GM21390 (cell line): ENCODE measurements at regions not wholly inside any gene's neighbourhood (a gene's known extent, or its start where the extent isn't known, plus 50 kb on each side); places are given as distances from the start of the nearest gene placed in this dataset.
"Not testable (repeated sequence)": the region's sequence is repeated elsewhere in the genome, so short reads cannot be mapped to it uniquely, and the experiment has no call there.

Source experiments
- ATAC-seq: cut with Tn5 transposase; IDR thresholded peaks from one replicate; pipeline ENCODE4 v1.9.1; 2021; ENCODE audit not compliant: unreplicated experiment

GRCh38 chr12:47412601-47413236, 293.1 kb downstream of the RPAP3 start:
- no peak for ATAC-seq

GRCh38 chr12:47411966-47412365, 293.9 kb downstream of the RPAP3 start:
- no peak for ATAC-seq

GRCh38 chr12:47410862-47411261, 295.0 kb downstream of the RPAP3 start:
- no peak for ATAC-seq

DNA sequence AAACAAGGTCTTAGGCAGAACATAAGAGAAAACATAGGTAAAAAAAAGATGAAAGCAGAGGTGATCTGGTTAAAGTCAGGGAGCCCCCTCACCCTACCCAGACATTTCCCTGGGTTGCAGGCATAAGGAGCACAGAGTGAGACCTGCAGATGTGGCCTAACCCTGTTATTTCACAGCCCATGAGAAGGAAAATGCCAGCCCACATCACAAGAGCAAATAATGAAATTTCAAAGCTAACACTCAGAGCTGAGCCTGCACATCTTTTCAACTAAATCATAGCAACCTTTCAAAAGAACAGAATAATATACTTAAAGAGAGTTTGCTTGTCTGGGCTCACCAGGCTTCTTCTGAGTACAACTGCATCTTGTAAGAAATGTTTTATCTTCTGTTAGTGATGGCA, 295.4 kb downstream of the RPAP3 start:
- no peak for ATAC-seq

GRCh38 chr12:47409310-47409987, 296.4 kb downstream of the RPAP3 start:
- no peak for ATAC-seq

DNA sequence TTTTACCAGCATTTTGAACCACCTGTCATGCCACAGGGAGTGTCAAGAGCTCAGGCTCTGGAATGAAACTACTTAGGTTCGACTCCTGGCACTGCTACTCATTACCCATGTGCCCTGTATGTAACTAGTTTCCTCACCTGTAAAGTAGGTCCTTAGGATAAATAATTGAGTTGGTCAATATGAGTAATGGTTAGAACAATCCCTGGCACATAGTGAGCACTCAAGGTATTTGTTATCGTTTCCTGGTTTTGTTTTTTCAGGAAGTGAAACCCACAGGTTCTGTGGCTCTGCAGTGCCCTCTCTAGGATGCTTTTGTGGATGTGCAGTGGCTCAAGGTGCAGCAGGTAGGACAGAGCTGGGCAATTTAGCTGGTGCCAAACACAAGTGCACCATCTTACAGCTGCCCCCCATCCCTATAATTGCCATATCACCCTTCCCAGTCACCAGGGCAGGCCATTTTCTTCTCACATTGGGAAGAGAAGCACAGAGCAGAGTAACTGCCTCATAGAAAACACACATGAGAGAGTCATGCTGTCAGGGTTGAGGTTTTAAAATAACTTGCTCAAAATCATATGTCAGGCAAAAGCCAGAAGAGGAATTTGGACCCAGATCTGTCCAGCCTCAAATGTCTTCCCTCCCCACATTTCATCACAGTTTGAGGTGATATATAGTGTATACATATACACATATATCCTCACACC, 297.5 kb downstream of the RPAP3 start:
- ATAC-seq: peak; percentile 96

DNA sequence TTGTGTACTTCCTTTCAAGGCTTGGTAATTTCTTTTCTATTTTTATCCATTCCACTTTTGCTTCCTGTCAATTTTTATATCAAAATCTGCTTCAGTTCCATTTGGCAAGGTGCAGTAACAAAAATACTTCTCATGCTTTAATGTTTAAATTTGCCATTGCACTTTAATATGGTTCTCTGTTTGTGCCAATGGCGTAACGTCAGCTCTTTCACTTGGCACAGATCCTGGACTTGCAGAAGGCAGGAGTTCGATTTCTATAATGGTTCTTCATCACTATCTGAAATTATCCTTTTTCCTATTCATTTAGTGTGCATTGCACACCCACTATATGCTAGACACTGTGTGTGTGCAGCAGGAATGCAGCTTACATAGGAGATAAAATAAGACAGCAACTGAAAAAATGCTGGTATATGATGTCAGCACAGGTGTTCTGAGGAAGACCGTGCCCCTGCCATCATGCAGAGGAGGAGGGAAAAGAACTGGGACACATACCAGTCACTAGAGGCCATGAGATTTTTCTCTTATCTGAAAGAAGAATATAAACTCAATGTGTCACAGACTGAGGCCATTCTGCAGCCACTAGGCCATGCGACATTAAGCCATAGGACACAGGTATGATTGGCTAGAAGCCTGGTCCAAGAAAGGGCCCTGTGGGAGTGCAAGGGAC, 298.2 kb downstream of the RPAP3 start:
- no peak for ATAC-seq

GRCh38 chr12:47403681-47404080, 302.1 kb downstream of the RPAP3 start:
- no peak for ATAC-seq

DNA sequence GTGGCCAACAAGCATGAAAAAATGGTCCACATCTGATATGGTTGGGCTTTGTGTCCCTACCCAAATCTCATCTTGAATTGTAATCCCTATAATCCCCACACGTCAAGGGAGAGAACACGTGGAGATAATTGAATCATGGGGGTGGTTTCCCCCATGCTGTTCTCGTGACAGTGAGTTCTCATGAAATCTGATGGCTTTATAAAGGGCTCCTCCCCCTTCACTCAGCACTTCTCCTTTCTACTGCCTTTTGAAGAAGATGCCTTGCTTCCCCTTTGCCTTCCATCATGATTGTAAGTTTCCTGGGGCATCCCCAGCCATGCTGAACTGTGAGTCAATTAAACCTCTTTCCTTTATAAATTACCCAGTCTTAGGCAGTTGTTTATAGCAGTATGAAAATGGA, 304.6 kb downstream of the RPAP3 start:
- not testable (repeated sequence) for ATAC-seq

DNA sequence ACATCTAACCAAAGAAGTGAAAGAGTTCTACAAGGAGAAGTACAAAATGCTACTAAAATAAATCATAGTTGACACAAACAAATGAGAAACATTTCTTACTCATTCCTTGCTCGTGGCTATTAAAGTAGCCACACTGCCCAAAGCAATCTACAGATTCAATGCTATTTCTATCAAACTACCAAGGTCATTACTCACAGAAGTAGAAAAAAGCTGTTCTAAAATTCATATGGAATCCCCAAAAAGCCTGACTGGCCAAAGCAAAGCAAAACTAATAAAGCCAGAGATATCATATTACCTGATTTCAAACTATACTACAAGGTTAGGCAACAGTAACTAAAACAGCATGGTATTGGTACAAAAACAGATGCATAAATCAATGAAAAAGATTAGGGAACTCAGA, 305.6 kb downstream of the RPAP3 start:
- ATAC-seq: no peak

DNA sequence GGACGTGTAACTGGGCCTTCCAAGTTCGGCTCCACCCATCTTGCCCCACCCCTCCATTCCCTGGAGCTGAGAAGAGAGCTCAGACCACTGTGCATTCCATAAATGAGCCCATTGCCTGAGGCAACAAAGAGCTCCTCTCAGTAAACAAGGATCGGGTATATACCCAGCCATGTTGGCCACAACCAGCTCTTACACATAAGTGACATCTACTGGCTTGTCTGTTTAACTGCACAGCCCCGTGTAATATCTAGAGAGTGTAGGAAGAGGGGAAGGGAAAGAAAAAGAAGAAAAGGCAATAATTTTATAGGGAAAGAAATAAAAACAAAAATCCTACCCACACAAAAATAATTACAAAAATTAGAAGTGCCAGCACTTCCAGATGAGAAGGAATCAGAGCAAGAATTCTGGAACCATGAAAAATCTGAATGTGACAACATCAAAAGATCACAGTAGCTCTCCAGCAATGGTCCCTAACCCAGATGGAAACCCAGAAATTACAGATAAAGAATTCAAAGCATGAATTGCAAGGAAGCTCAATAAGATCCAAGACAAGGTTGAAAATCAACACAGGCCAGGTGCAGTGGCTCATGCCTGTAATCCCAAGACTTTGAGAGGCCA, 308.1 kb downstream of the RPAP3 start:
- no peak for ATAC-seq

GRCh38 chr12:47396902-47397663, 308.7 kb downstream of the RPAP3 start:
- ATAC-seq: no peak

GRCh38 chr12:47394070-47394469, 311.8 kb downstream of the RPAP3 start:
- no peak for ATAC-seq

GRCh38 chr12:47393403-47393790, 312.4 kb downstream of the RPAP3 start:
- ATAC-seq: no peak

DNA sequence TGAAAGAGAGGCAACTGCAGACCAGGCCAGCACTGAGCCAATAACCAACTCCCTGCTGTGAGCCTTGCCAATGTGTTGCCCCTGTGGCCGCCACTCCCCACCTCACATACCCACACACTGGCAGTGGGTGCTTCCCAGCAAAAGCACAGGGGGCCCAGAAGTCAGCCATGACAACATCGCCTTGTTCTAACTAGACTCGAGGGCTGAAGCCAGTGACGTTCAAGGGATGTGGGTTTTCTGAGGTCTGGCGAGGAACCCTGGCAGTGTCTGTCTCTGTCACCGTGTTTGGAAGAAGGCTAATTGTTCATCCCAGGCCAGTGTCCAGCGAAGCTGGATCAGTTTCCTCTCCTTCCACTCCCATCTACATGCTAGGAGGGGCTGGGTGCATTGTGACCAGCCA, 311.8 kb upstream of the AMIGO2 start:
- ATAC-seq: no peak

DNA sequence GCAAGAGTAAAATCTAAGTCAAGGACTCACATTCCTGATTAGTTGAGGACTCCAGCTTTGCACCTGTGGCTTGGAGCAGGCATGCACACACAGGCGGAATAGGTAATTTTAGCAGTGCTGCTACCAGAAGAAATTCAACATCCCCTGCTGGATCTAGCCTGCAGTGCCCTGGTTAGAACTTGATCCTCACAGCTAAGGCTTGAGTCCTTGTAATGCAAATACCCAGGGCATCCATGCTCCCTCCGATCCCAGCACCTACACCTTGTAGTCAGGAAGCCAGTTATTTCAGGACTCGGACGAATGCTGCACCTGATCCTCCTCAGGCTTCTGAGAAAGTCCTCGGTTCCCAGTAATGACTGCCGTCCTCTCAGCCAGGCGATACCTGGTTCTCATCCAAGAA, 309.0 kb upstream of the AMIGO2 start:
- ATAC-seq: no peak

DNA sequence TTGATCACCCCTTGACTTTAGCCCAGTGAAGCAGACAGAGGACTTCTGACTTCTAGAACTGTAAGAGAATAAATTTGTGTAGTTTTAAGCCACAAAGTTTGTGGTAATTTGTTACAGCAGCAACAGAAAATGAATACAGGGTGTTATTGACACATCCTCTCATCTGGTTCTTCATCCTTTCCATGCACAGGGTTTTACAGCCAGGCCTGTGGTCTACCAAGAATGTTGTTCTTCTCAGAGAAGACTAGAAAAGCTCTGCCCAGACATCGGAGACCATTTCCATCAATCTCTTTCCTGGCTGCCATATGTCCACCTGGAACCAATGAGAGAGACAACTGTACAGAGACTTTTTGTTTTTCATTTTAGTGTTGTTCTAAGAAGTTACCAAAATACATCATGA, 308.2 kb upstream of the AMIGO2 start:
- no peak for ATAC-seq

GRCh38 chr12:47385653-47386052, 305.9 kb upstream of the AMIGO2 start:
- no peak for ATAC-seq

DNA sequence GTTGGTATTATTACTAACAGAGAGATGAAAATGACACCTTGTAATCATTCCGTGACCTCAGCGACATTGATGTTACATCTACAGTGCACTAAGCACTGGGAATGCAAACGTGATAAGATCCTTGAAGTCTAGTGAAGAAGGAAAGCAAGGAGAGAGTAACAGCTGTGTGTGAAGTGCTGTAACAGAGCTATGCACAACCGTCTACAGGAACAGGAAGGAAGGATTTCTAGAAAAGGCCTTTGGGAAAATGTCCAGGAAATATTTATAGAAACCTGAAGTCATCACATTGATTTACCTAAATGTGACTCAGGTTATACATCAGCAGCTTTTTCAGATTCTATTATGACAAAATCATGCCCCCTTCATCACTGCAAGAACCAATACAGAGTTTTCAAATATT, 304.2 kb upstream of the AMIGO2 start:
- no peak for ATAC-seq

DNA sequence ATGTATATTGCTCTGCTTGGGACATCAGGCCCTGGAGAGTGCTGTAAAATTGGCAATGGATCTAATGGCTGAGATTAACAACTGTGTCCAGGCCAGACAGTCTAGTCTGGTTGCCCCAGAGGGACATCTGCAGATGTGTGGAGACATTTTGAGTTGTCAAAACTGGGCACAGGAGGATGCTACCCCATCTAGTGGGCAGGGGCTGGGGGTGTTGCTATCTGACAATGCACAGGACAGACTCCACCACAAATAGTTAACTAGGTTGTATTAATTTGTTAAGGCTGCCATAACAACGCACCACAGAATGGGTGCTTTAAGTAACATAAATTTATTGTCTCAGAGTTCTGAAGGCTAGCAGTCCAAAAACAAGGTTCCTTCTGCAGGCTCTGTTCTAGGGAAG, 302.5 kb upstream of the AMIGO2 start:
- no peak for ATAC-seq

DNA sequence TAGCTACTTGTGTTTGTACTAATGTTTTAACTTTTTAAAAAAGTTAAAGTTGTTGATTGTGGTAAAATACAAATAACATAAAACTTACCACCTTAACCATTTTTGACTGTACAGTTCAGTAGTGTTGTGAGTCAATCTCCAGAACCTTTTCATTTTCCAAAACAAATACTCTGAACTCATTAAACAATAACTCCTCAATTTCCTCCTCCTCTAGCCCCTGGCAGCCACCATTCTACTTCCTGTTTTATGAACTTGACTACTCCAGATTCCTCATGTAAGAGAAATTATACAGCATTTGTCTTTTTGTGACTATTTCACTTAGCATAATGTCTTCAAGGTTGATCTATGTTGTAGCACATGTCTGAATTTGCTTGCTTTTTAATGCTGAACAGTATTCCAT, 299.1 kb upstream of the AMIGO2 start:
- no peak for ATAC-seq
